ENCODE measurements at regions not wholly inside any gene's neighbourhood (a gene's known extent, or its start where the extent isn't known, plus 50 kb on each side); places are given as distances from the start of the nearest gene placed in this dataset.

GRCh38 chr11:38296211-38296776 is 1698.3 kb upstream of the RAG2 start:
- Histone ChIP-seq H4K91ac (ENCODE audit: insufficient read length, low read depth, low read length) (no peak overlapping the region), H3K56ac (ENCODE audit: insufficient read length, low read depth, low read length) (no peak overlapping the region), H3K23ac (ENCODE audit: insufficient read length, low read depth, low read length) (no peak overlapping the region), H2BK5ac (ENCODE audit: insufficient read length, low read length) (no peak overlapping the region), H3K14ac (ENCODE audit: insufficient read depth, low read length) (no peak overlapping the region; the same call in 1 of the 2 replicates), H3K79me2 (ENCODE audit: insufficient read depth, low read length) (no peaks in the 10 kb centered on the region), H3T11ph (ENCODE audit: low read length) (no peak overlapping the region), H3K4me2 (ENCODE audit: insufficient read depth, insufficient read length, low read length) (no peak overlapping the region), H2AFZ (ENCODE audit: low read length) (no peak overlapping the region), H3K27me3 (ENCODE audit: insufficient read depth, low read length) (no peaks in the 10 kb centered on the region), H3K18ac (ENCODE audit: insufficient read length, low read depth, low read length) (no peak overlapping the region), H3K4me1 (ENCODE audit: insufficient read depth, low read length) (no peaks in the 10 kb centered on the region; the same call in 1 of the 2 replicates), H2BK15ac (ENCODE audit: low read depth, low read length) (no peak overlapping the region), H3K79me1 (ENCODE audit: insufficient read depth, low read depth, low read length, poor library complexity, severe bottlenecking) (no peaks in the 10 kb centered on the region), H4K5ac (ENCODE audit: insufficient read length, low read depth, low read length) (no peak overlapping the region), H2BK120ac (ENCODE audit: low read depth, low read length, poor library complexity, severe bottlenecking) (no peak overlapping the region), H3K23me2 (ENCODE audit: insufficient read length, low read depth, low read length, poor library complexity, severe bottlenecking) (no peaks in the 10 kb centered on the region), H4K20me1 (ENCODE audit: control insufficient read depth, insufficient read depth, insufficient read length) (no peaks in the 10 kb centered on the region), H2BK20ac (ENCODE audit: low read depth, low read length, poor library complexity, severe bottlenecking) (no peak overlapping the region), H4K8ac (replicated peaks; ENCODE audit: insufficient read length, low read depth, low read length) (no peak overlapping the region), H3K9ac (ENCODE audit: extremely low read depth, insufficient read length, low read length) (no peak overlapping the region), H3K9me3 (ENCODE audit: control insufficient read depth, low read depth, low read length) (no peaks in the 10 kb centered on the region), H3K4ac (ENCODE audit: low read depth, low read length) (no peak overlapping the region), H3K27ac (ENCODE audit: insufficient read length, low read depth, low read length) (no peak overlapping the region), H2BK12ac (ENCODE audit: insufficient read length, low read depth, low read length) (no peak overlapping the region), H2AK5ac (ENCODE audit: insufficient read length, low read length) (no peak overlapping the region)
- Mint-ChIP-seq H3K27ac (peak overlapping the region in 1 of 3 experiments; percentile 6; a peak in 1 of 7 replicates), H3K27me3 (ENCODE audit: low read depth) (no peaks in the 10 kb centered on the region), H3K4me3 (no peak overlapping the region), H3K4me1 (peaks cover 6 to 7% of the 10 kb centered on the region in 2 experiments), H3K9me3 (peaks cover 4 to 6% of the 10 kb centered on the region in 2 experiments), H3K36me3 (ENCODE audit: insufficient read depth in 1 of 3, low read depth in 3 of 3) (peaks cover 4 to 7% (median 4%) of the 10 kb centered on the region in 3 experiments; a peak in 6 of 7 replicates)
- no peak for TF ChIP-seq CTCF (conservative IDR thresholded peaks at IDR 0.05)
- WGBS (ENCODE audit: extremely low coverage, insufficient read length, low lambda C conversion rate), result no CpG with 5 or more reads among the region's 33 CpGs
- DNase-seq, result no peak
